KMS-11 (cell line): ENCODE measurements at regions not wholly inside any gene's neighbourhood (a gene's known extent, or its start where the extent isn't known, plus 50 kb on each side); places are given as distances from the start of the nearest gene placed in this dataset.

ENCODE experiments used
- H2AFZ ChIP-seq: fragments of 200-600 bp; sonication (generic); 2 replicates; pipeline ENCODE4 v1.6.1; 2016; ENCODE audit warnings: antibody characterized with exemption, mixed run types, low read depth
- H3K27ac ChIP-seq: fragments of 200-600 bp; sonication (generic); 2 replicates; pipeline ENCODE4 v1.6.1; 2016; ENCODE audit warnings: mild to moderate bottlenecking, mixed run types
- H3K27me3 ChIP-seq: fragments of 200-600 bp; sonication (generic); 2 replicates; pipeline ENCODE4 v1.6.1; 2017; ENCODE audit warnings: mild to moderate bottlenecking, low read depth, mixed run types, moderate library complexity; ENCODE audit not compliant: insufficient read depth
- H3K36me3 ChIP-seq: fragments of 200-600 bp; sonication (generic); 2 replicates; pipeline ENCODE4 v1.6.1; 2017; ENCODE audit warnings: mild to moderate bottlenecking, mixed run types; ENCODE audit not compliant: insufficient read depth
- H3K4me1 ChIP-seq: fragments of 200-600 bp; sonication (generic); 2 replicates; pipeline ENCODE4 v1.6.1; 2016; ENCODE audit warnings: mild to moderate bottlenecking, low read depth, mixed run types; ENCODE audit not compliant: poor library complexity, severe bottlenecking
- H3K4me2 ChIP-seq: fragments of 200-600 bp; sonication (generic); 2 replicates; pipeline ENCODE4 v1.7.0; 2016; ENCODE audit warnings: mild to moderate bottlenecking, mixed run types
- H3K4me3 ChIP-seq: fragments of 200-600 bp; sonication (generic); IDR thresholded peaks from 2 replicates; pipeline ENCODE4 v1.6.1; 2017; ENCODE audit warnings: low read depth, low read length, mixed read lengths; ENCODE audit not compliant: insufficient read depth
- H3K79me2 ChIP-seq: fragments of 200-600 bp; sonication (generic); 2 replicates; pipeline ENCODE4 v1.6.1; 2016; ENCODE audit warnings: low read depth, mixed run types; ENCODE audit not compliant: insufficient read depth
- H3K9ac ChIP-seq: fragments of 200-600 bp; sonication (generic); 2 replicates; pipeline ENCODE4 v1.6.1; 2016; ENCODE audit warnings: mild to moderate bottlenecking, mixed run types
- H4K20me1 ChIP-seq: fragments of 200-600 bp; sonication (generic); 2 replicates; pipeline ENCODE4 v1.6.1; 2016; ENCODE audit warnings: mild to moderate bottlenecking, mixed run types; ENCODE audit not compliant: insufficient read depth
- TF ChIP-seq, protein P1 (sequence below): fragments of 200-600 bp; sonication (generic); conservative IDR thresholded peaks from 2 replicates; pipeline ENCODE4 v1.6.1; 2017; ENCODE audit warnings: low read depth, mild to moderate bottlenecking, antibody characterized with exemption, low read length, moderate library complexity, mixed read lengths

DNA sequence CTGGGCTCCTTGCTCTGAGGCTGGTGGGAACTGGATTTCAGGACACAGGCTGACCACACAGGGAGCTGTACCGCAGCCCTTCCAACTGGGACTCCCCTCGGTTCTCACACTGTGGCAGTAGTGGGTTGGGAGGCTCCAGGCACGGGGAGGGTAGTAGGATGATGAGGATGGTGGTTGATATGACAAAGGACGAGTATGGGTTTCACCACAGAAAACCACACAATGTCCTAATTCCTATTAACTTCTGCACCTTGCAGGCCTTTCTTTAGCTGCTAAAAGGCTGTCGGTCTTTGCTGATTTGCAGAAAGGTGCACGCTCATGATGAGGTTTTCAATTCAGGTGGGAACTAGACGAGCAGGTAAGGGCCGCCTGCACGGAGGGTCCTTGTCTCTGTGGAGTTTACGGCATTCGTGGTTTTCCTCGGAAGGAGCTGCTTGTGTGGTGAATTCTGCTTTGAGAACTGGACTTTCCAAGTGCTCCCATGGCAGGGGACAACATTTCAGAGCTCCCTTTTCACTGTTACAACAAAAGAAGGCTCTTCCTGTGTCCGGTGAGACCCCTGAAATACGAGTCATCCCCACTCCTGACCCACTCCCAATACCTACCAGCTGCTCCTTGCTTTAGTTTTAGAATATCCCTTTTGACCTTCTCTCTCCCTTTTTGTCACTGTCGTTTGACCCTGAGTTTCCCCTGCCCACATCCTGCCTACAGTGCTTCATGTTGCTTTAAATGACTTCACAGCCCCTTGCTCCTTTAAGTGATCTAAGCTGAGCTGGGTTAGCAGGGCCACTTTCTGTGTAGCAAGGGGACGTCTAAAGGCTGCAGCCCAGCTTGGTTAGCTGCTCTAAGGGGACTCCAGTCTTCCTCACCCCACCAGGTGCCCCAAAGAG, 125.1 kb downstream of the MRPS6 start:
- H3K4me1 ChIP-seq, result no peaks in the 10 kb centered on the region
- no peak overlapping the region for H3K27ac ChIP-seq
- TF ChIP-seq, protein P1, sequence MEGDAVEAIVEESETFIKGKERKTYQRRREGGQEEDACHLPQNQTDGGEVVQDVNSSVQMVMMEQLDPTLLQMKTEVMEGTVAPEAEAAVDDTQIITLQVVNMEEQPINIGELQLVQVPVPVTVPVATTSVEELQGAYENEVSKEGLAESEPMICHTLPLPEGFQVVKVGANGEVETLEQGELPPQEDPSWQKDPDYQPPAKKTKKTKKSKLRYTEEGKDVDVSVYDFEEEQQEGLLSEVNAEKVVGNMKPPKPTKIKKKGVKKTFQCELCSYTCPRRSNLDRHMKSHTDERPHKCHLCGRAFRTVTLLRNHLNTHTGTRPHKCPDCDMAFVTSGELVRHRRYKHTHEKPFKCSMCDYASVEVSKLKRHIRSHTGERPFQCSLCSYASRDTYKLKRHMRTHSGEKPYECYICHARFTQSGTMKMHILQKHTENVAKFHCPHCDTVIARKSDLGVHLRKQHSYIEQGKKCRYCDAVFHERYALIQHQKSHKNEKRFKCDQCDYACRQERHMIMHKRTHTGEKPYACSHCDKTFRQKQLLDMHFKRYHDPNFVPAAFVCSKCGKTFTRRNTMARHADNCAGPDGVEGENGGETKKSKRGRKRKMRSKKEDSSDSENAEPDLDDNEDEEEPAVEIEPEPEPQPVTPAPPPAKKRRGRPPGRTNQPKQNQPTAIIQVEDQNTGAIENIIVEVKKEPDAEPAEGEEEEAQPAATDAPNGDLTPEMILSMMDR, result no peak
- H4K20me1 ChIP-seq, result no peaks in the 10 kb centered on the region
- no peak overlapping the region for H3K4me2 ChIP-seq
- no peak overlapping the region for H3K4me3 ChIP-seq
- H3K79me2 ChIP-seq, result no peaks in the 10 kb centered on the region
- H3K9ac ChIP-seq, result no peak overlapping the region
- H3K27me3 ChIP-seq, result no peaks in the 10 kb centered on the region
- H3K36me3 ChIP-seq, result no peaks in the 10 kb centered on the region
- H2AFZ ChIP-seq, result no peak overlapping the region

DNA sequence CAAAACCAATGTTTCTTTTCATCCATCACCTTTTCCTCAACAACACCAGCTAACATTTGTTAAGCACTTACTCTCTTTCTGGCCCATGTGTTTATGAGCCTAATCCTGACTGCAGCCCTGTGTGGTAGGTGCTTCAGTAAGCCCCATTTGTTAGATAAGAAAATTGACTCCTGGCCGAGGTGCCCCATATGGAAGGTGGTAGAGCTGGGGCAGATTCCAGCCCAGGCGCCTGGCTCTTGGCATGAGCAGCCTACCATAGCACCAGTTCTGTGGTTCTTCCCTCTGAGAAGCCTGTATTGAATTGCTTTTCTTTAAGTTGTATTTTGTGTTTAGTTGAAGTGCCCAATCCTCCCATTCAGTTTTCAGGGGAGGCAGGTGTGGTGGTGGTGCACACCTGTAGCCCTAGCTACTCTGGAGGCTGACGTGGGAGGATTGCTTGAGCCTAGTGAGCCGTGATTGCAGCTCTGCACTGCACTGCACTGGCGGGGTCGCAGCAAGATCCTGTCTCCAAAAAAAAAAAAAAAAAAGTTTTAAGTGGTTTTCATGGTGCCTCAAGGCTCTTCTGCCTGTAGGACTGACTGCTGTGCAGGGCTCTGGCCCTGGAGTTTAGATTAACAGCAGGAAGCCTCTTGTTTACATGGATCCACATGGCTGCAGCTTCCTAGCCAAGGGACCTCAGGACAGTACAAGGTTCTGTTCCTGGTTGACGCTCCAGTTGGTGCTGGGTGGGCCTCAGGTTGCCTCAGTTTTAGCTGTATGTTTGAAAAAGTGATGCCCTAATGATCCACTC, 125.9 kb downstream of the MRPS6 start:
- Histone ChIP-seq H3K27me3 (no peaks in the 10 kb centered on the region), H3K4me3 (no peak overlapping the region), H3K4me1 (no peaks in the 10 kb centered on the region), H3K36me3 (no peaks in the 10 kb centered on the region), H3K27ac (no peak overlapping the region), H3K79me2 (no peaks in the 10 kb centered on the region), H3K9ac (no peak overlapping the region), H3K4me2 (no peak overlapping the region), H4K20me1 (no peaks in the 10 kb centered on the region), H2AFZ (no peak overlapping the region)
- TF ChIP-seq, protein P1, result no peak

DNA sequence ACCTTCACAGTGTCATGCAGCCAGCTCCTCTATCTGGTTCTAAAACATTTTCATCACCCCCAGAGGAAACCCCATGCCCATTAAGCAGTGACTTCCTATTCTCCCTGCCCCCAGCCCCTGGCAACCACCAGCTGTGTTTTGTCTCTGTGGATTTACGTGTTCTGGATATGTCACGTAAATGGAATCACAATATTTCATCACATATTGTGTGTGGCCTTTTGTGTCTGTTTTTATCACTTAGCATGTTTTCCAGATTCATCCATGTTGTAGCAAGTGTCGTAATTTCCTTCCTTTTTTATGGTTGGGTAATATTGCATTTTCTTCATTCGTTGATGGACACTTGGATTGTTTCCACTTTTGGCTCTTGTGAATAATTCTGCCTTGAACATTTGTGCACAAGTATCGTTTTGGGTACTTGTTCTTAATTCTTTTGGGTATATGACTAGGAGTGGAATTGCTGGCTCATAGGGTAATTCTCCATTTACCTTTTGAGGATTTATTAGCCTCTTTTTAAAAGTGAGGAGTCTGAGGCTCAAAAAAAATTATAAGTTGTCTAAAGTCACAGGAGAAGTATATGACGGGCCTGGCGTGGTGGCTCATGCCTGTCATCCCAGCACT, 127.0 kb downstream of the MRPS6 start:
- Histone ChIP-seq H3K9ac (no peak overlapping the region), H3K4me3 (no peak overlapping the region), H3K27ac (no peak overlapping the region), H3K4me2 (no peak overlapping the region), H4K20me1 (no peaks in the 10 kb centered on the region), H3K79me2 (no peaks in the 10 kb centered on the region), H3K27me3 (no peaks in the 10 kb centered on the region), H3K36me3 (no peaks in the 10 kb centered on the region), H3K4me1 (no peaks in the 10 kb centered on the region), H2AFZ (no peak overlapping the region)
- TF ChIP-seq, protein P1, result no peak

DNA sequence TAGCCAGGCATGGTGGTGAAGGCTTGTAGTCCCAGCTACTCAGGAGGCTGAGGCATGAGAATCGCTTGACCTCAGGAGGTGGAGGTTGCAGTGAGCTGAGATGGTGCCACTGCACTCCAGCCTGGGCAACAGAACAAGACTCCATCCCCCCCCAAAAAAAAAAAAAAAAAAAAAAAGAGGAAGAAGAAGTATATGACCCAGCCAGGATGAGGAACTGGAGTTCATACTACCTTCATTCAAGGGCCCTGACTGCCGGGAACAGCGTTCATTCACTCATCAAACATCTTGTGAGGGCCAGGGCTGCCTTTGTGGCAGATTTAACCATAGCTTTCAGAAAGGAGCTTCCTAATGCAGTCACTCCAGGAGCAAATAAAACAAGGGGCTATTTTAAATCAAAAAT, 127.6 kb downstream of the MRPS6 start:
- H3K27ac ChIP-seq, result no peak overlapping the region
- no peaks in the 10 kb centered on the region for H3K36me3 ChIP-seq
- no peaks in the 10 kb centered on the region for H3K27me3 ChIP-seq
- TF ChIP-seq, protein P1, result no peak
- H3K4me3 ChIP-seq, result no peak overlapping the region
- H3K79me2 ChIP-seq, result no peaks in the 10 kb centered on the region
- H3K4me1 ChIP-seq, result peaks cover 5% of the 10 kb centered on the region
- H2AFZ ChIP-seq, result no peak overlapping the region
- H4K20me1 ChIP-seq, result no peaks in the 10 kb centered on the region
- no peak overlapping the region for H3K4me2 ChIP-seq
- no peak overlapping the region for H3K9ac ChIP-seq
